Stimulated activated CD8-positive, alpha-beta memory T cell treated with anti-CD3 and anti-CD28 coated beads, Interleukin-2, amount 100 ng/mL, for 48 hours (primary cell): ENCODE measurements at regions not wholly inside any gene's neighbourhood (a gene's known extent, or its start where the extent isn't known, plus 50 kb on each side); places are given as distances from the start of the nearest gene placed in this dataset.

Experiments used
- DNase-seq, 2 donors: peaks; one replicate each; pipeline ENCODE4 v3.0.0-alpha.2; 2020; ENCODE audit warnings: low read depth in 2 of 2

- no peak for DNase-seq
Measured at GRCh38 chrY:15402451-15402850, 878.1 kb downstream of the NLGN4Y start.

GRCh38 chrY:15404551-15404950, 880.2 kb downstream of the NLGN4Y start:
- DNase-seq, result no peak

GRCh38 chrY:15415165-15415564, 890.8 kb downstream of the NLGN4Y start:
- DNase-seq, result no peak

GRCh38 chrY:15418613-15419012, 894.3 kb downstream of the NLGN4Y start:
- no peak for DNase-seq

GRCh38 chrY:15424665-15425132, 900.4 kb downstream of the NLGN4Y start:
- DNase-seq, result no peak

GRCh38 chrY:15440021-15440695, 915.8 kb downstream of the NLGN4Y start:
- no peak for DNase-seq

GRCh38 chrY:15440696-15441408, 916.5 kb downstream of the NLGN4Y start:
- DNase-seq, result no peak

GRCh38 chrY:15441878-15442277, 917.5 kb downstream of the NLGN4Y start:
- no peak for DNase-seq

GRCh38 chrY:15445871-15446270, 921.5 kb downstream of the NLGN4Y start:
- no peak for DNase-seq

- DNase-seq, result no peak
Measured at GRCh38 chrY:15446861-15447260, 922.5 kb downstream of the NLGN4Y start.

- no peak for DNase-seq
Measured at GRCh38 chrY:15447959-15448358, 923.6 kb downstream of the NLGN4Y start.

GRCh38 chrY:15455133-15455937, 931.0 kb downstream of the NLGN4Y start:
- DNase-seq, result no peak

- DNase-seq, result peak in 1 of 2 donors; percentile 48
Measured at GRCh38 chrY:15455980-15456469, 931.7 kb downstream of the NLGN4Y start.

- no peak for DNase-seq
Measured at GRCh38 chrY:15456491-15456890, 932.2 kb downstream of the NLGN4Y start.

- no peak for DNase-seq
Measured at GRCh38 chrY:15457682-15458081, 933.4 kb downstream of the NLGN4Y start.

- DNase-seq, result no peak
Measured at GRCh38 chrY:15458426-15458825, 934.1 kb downstream of the NLGN4Y start.

GRCh38 chrY:15465880-15466279, 941.6 kb downstream of the NLGN4Y start:
- DNase-seq, result no peak

GRCh38 chrY:15466891-15467290, 942.6 kb downstream of the NLGN4Y start:
- no peak for DNase-seq

- DNase-seq, result no peak
Measured at GRCh38 chrY:15468091-15468490, 943.8 kb downstream of the NLGN4Y start.

- no peak for DNase-seq
Measured at GRCh38 chrY:15471371-15471770, 947.0 kb downstream of the NLGN4Y start.

GRCh38 chrY:15478348-15478963, 954.1 kb downstream of the NLGN4Y start:
- DNase-seq, result no peak

GRCh38 chrY:15500536-15500935, 976.2 kb downstream of the NLGN4Y start:
- DNase-seq, result no peak
